Suprapubic skin (tissue), 4 donors: ENCODE measurements at regions not wholly inside any gene's neighbourhood (a gene's known extent, or its start where the extent isn't known, plus 50 kb on each side); places are given as distances from the start of the nearest gene placed in this dataset.

Source experiments
- DNase-seq, 2 donors: peaks; one replicate each; pipeline ENCODE4 v3.0.0-alpha.2; 2019; ENCODE audit warnings: low spot score in 2 of 2
- H3K27ac ChIP-seq: fragments of 200-600 bp; sonication (generic); one replicate; pipeline ENCODE4 v1.5.1; 2019
- H3K27me3 ChIP-seq: fragments of 200-600 bp; sonication (generic); one replicate; pipeline ENCODE4 v1.5.1; 2019
- H3K36me3 ChIP-seq: fragments of 200-600 bp; sonication (generic); one replicate; pipeline ENCODE4 v1.5.1; 2019
- H3K4me1 ChIP-seq: fragments of 200-600 bp; sonication (generic); one replicate; pipeline ENCODE4 v1.5.1; 2019
- H3K4me3 ChIP-seq: fragments of 200-600 bp; sonication (generic); one replicate; pipeline ENCODE4 v1.5.1; 2019; ENCODE audit warnings: mild to moderate bottlenecking
- H3K9me3 ChIP-seq: fragments of 200-600 bp; sonication (generic); one replicate; pipeline ENCODE4 v1.5.1; 2019
- CTCF ChIP-seq, 2 donors: fragments of 200-600 bp in 1 of 2; fragments of 450-650 bp in 1 of 2; sonication (generic) in 1 of 2; IDR thresholded peaks; one replicate each; pipeline ENCODE4 v1.5.1; 2016 to 2019; ENCODE audit warnings: antibody characterized with exemption in 2 of 2, mild to moderate bottlenecking in 1 of 2, moderate library complexity in 1 of 2
- EP300 ChIP-seq: sonication (generic); formaldehyde crosslinking; IDR thresholded peaks from one replicate; pipeline ENCODE4 v1.6.1; 2017; ENCODE audit warnings: antibody characterized with exemption
- POLR2A ChIP-seq, 2 donors: fragments of 450-650 bp; IDR thresholded peaks; one replicate each; pipeline ENCODE4 v1.6.1; 2017; ENCODE audit warnings: antibody characterized with exemption in 2 of 2, mild to moderate bottlenecking in 2 of 2, moderate library complexity in 2 of 2
- POLR2AphosphoS5 ChIP-seq, 3 donors: sonication (generic); formaldehyde crosslinking; IDR thresholded peaks; one replicate each; pipeline ENCODE4 v1.6.1; 2017; ENCODE audit warnings: antibody characterized with exemption in 3 of 3
- WGBS: methylation state at CpG from one replicate; pipeline ENCODE4 v1.1.5; 2018; 5-methylcytosine and 5-hydroxymethylcytosine counted together

GRCh38 chr2:120803764-120804335 lies 68.2 kb downstream of the GLI2 start:
- no peaks in the 10 kb centered on the region for H3K27me3 ChIP-seq
- no peak overlapping the region for H3K27ac ChIP-seq
- 42% methylated on average over 3 of the region's 11 CpGs for WGBS
- TF ChIP-seq POLR2A (IDR thresholded peaks at IDR 0.05) (no peak), POLR2AphosphoS5 (IDR thresholded peaks at IDR 0.05) (no peak), EP300 (no peak)
- DNase-seq: no peak
- no peaks in the 10 kb centered on the region for H3K36me3 ChIP-seq
- no peaks in the 10 kb centered on the region for H3K9me3 ChIP-seq
- peaks cover 7% of the 10 kb centered on the region for H3K4me1 ChIP-seq
- no peak overlapping the region for H3K4me3 ChIP-seq

GRCh38 chr2:120804459-120804858 lies 68.8 kb downstream of the GLI2 start:
- WGBS: 72% methylated on average over 2 of the region's 6 CpGs
- TF ChIP-seq POLR2A (IDR thresholded peaks at IDR 0.05): no peak
- TF ChIP-seq CTCF (IDR thresholded peaks at IDR 0.05): no peak
- TF ChIP-seq POLR2AphosphoS5 (IDR thresholded peaks at IDR 0.05): no peak
- TF ChIP-seq EP300: no peak
- no peak for DNase-seq
- Histone ChIP-seq H3K9me3 (no peaks in the 10 kb centered on the region), H3K36me3 (no peaks in the 10 kb centered on the region), H3K4me3 (no peak overlapping the region), H3K27ac (no peak overlapping the region), H3K4me1 (peaks cover 7% of the 10 kb centered on the region), H3K27me3 (no peaks in the 10 kb centered on the region)

GRCh38 chr2:120805011-120805410 lies 69.3 kb downstream of the GLI2 start:
- Histone ChIP-seq H3K9me3 (no peaks in the 10 kb centered on the region), H3K4me1 (peaks cover 7% of the 10 kb centered on the region), H3K36me3 (no peaks in the 10 kb centered on the region), H3K4me3 (no peak overlapping the region), H3K27ac (no peak overlapping the region), H3K27me3 (no peaks in the 10 kb centered on the region)
- WGBS: 97% methylated on average over 13 of the region's 13 CpGs
- TF ChIP-seq EP300: no peak
- no peak for TF ChIP-seq POLR2A (IDR thresholded peaks at IDR 0.05)
- TF ChIP-seq CTCF (IDR thresholded peaks at IDR 0.05): no peak
- no peak for TF ChIP-seq POLR2AphosphoS5 (IDR thresholded peaks at IDR 0.05)
- no peak for DNase-seq

GRCh38 chr2:120805602-120806001 lies 69.9 kb downstream of the GLI2 start:
- H3K4me1 ChIP-seq: peaks cover 7% of the 10 kb centered on the region
- TF ChIP-seq POLR2AphosphoS5 (IDR thresholded peaks at IDR 0.05) (no peak), EP300 (no peak), POLR2A (IDR thresholded peaks at IDR 0.05) (no peak), CTCF (IDR thresholded peaks at IDR 0.05) (no peak)
- no peaks in the 10 kb centered on the region for H3K9me3 ChIP-seq
- H3K27me3 ChIP-seq: no peaks in the 10 kb centered on the region
- no peak overlapping the region for H3K27ac ChIP-seq
- DNase-seq: no peak
- WGBS: 77% methylated on average over 4 of the region's 4 CpGs
- no peak overlapping the region for H3K4me3 ChIP-seq
- no peaks in the 10 kb centered on the region for H3K36me3 ChIP-seq

GRCh38 chr2:120807751-120808150 lies 72.1 kb downstream of the GLI2 start:
- no peaks in the 10 kb centered on the region for H3K9me3 ChIP-seq
- H3K4me1 ChIP-seq: peaks cover 2% of the 10 kb centered on the region
- H3K36me3 ChIP-seq: no peaks in the 10 kb centered on the region
- WGBS: 77% methylated on average over 9 of the region's 10 CpGs
- no peak overlapping the region for H3K4me3 ChIP-seq
- no peak overlapping the region for H3K27ac ChIP-seq
- DNase-seq: no peak
- TF ChIP-seq EP300: no peak
- TF ChIP-seq POLR2AphosphoS5 (IDR thresholded peaks at IDR 0.05): no peak
- H3K27me3 ChIP-seq: no peaks in the 10 kb centered on the region

GRCh38 chr2:120809151-120809550 lies 73.5 kb downstream of the GLI2 start:
- no peak overlapping the region for H3K4me3 ChIP-seq
- H3K27ac ChIP-seq: no peak overlapping the region
- TF ChIP-seq CTCF (IDR thresholded peaks at IDR 0.05): no peak
- no peak for TF ChIP-seq POLR2A (IDR thresholded peaks at IDR 0.05)
- no peak for TF ChIP-seq POLR2AphosphoS5 (IDR thresholded peaks at IDR 0.05)
- no peak for TF ChIP-seq EP300
- peaks cover 2% of the 10 kb centered on the region for H3K4me1 ChIP-seq
- 94% methylated on average over 2 of the region's 2 CpGs for WGBS
- no peaks in the 10 kb centered on the region for H3K9me3 ChIP-seq
- H3K36me3 ChIP-seq: no peaks in the 10 kb centered on the region
- DNase-seq: no peak
- no peaks in the 10 kb centered on the region for H3K27me3 ChIP-seq
